WTC11 (cell line): ENCODE measurements at regions not wholly inside any gene's neighbourhood (a gene's known extent, or its start where the extent isn't known, plus 50 kb on each side); places are given as distances from the start of the nearest gene placed in this dataset.

Experiments used
- ETV6 ChIP-seq: sonication (generic); formaldehyde crosslinking; IDR thresholded peaks from 2 replicates; pipeline ENCODE4 v1.8.1; 2022; ENCODE audit warnings: mild to moderate bottlenecking, missing genetic modification reagents
- FOXK1 ChIP-seq: sonication (generic); formaldehyde crosslinking; IDR thresholded peaks from 2 replicates; pipeline ENCODE4 v1.8.0; 2022; ENCODE audit warnings: mild to moderate bottlenecking, moderate library complexity, missing genetic modification reagents
- NFATC4 ChIP-seq: fragments of 250-450 bp; sonication (Bioruptor Pico); IDR thresholded peaks from 2 replicates; pipeline ENCODE4 v1.9.0; 2021; ENCODE audit warnings: mild to moderate bottlenecking
- NR2C2 ChIP-seq: sonication (generic); formaldehyde crosslinking; IDR thresholded peaks from 2 replicates; pipeline ENCODE4 v1.8.0; 2022; ENCODE audit warnings: mild to moderate bottlenecking, missing genetic modification reagents
- TCF7 ChIP-seq: sonication (generic); formaldehyde crosslinking; IDR thresholded peaks from 2 replicates; pipeline ENCODE4 v1.8.0; 2022; ENCODE audit warnings: mild to moderate bottlenecking, low read depth, missing genetic modification reagents, moderate library complexity
- ZNF121 ChIP-seq: sonication (generic); formaldehyde crosslinking; IDR thresholded peaks from 2 replicates; pipeline ENCODE4 v1.8.0; 2023; ENCODE audit warnings: missing genetic modification reagents
- TF ChIP-seq, protein P1 (sequence below): fragments of 200-600 bp; IDR thresholded peaks from 2 replicates; pipeline ENCODE4 v1.8.0; 2022; ENCODE audit warnings: antibody characterized with exemption
- TF ChIP-seq, protein P2 (sequence below): sonication (generic); formaldehyde crosslinking; IDR thresholded peaks from 2 replicates; pipeline ENCODE4 v1.8.1; 2023; ENCODE audit warnings: mild to moderate bottlenecking, moderate library complexity, missing genetic modification reagents
- TF ChIP-seq, protein P3 (sequence below): sonication (generic); formaldehyde crosslinking; IDR thresholded peaks from 2 replicates; pipeline ENCODE4 v1.8.1; 2022; ENCODE audit warnings: mild to moderate bottlenecking, moderate library complexity, missing genetic modification reagents
- TF ChIP-seq, protein P4 (sequence below): fragments of 250-450 bp; sonication (Bioruptor Pico); IDR thresholded peaks from 2 replicates; pipeline ENCODE4 v1.8.0; 2021; ENCODE audit warnings: mild to moderate bottlenecking

DNA sequence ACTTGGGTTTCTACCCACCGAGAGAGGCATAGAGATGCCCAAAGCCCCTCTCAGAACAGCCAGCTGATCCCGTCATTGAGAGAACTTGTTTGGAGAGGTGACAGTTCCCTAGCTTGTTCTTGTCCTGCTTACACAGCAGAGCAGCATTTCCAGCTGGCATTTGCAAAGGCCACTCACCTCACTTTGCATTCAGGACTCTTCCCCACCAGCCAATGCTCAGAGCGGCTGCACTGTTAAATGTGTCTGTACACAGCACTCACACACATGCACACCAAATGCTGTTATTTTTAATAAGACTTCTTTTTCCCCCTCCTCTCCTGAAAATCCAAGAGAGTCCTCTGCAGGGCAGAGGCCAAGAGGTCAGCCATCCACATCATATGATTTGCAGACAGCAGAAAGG lies 104.6 kb upstream of the SLC14A2 start:
- TF ChIP-seq, protein P1, sequence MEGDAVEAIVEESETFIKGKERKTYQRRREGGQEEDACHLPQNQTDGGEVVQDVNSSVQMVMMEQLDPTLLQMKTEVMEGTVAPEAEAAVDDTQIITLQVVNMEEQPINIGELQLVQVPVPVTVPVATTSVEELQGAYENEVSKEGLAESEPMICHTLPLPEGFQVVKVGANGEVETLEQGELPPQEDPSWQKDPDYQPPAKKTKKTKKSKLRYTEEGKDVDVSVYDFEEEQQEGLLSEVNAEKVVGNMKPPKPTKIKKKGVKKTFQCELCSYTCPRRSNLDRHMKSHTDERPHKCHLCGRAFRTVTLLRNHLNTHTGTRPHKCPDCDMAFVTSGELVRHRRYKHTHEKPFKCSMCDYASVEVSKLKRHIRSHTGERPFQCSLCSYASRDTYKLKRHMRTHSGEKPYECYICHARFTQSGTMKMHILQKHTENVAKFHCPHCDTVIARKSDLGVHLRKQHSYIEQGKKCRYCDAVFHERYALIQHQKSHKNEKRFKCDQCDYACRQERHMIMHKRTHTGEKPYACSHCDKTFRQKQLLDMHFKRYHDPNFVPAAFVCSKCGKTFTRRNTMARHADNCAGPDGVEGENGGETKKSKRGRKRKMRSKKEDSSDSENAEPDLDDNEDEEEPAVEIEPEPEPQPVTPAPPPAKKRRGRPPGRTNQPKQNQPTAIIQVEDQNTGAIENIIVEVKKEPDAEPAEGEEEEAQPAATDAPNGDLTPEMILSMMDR = no peak
- TF ChIP-seq, protein P2, sequence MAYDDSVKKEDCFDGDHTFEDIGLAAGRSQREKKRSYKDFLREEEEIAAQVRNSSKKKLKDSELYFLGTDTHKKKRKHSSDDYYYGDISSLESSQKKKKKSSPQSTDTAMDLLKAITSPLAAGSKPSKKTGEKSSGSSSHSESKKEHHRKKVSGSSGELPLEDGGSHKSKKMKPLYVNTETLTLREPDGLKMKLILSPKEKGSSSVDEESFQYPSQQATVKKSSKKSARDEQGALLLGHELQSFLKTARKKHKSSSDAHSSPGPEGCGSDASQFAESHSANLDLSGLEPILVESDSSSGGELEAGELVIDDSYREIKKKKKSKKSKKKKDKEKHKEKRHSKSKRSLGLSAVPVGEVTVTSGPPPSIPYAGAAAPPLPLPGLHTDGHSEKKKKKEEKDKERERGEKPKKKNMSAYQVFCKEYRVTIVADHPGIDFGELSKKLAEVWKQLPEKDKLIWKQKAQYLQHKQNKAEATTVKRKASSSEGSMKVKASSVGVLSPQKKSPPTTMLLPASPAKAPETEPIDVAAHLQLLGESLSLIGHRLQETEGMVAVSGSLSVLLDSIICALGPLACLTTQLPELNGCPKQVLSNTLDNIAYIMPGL (CRISPR knock-in tag) = no peak
- TF ChIP-seq FOXK1 (CRISPR knock-in tag) (no peak), TCF7 (no peak), ETV6 (CRISPR knock-in tag) (no peak), ZNF121 (CRISPR knock-in tag) (no peak), NR2C2 (no peak), NFATC4 (CRISPR knock-in tag) (no peak)
- TF ChIP-seq, protein P3, sequence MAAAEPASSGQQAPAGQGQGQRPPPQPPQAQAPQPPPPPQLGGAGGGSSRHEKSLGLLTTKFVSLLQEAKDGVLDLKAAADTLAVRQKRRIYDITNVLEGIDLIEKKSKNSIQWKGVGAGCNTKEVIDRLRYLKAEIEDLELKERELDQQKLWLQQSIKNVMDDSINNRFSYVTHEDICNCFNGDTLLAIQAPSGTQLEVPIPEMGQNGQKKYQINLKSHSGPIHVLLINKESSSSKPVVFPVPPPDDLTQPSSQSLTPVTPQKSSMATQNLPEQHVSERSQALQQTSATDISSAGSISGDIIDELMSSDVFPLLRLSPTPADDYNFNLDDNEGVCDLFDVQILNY (CRISPR knock-in tag) = no peak
- TF ChIP-seq, protein P4, sequence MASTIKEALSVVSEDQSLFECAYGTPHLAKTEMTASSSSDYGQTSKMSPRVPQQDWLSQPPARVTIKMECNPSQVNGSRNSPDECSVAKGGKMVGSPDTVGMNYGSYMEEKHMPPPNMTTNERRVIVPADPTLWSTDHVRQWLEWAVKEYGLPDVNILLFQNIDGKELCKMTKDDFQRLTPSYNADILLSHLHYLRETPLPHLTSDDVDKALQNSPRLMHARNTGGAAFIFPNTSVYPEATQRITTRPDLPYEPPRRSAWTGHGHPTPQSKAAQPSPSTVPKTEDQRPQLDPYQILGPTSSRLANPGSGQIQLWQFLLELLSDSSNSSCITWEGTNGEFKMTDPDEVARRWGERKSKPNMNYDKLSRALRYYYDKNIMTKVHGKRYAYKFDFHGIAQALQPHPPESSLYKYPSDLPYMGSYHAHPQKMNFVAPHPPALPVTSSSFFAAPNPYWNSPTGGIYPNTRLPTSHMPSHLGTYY (CRISPR knock-in tag) = no peak
